ENCODE measurements at regions not wholly inside any gene's neighbourhood (a gene's known extent, or its start where the extent isn't known, plus 50 kb on each side); places are given as distances from the start of the nearest gene placed in this dataset.

DNA sequence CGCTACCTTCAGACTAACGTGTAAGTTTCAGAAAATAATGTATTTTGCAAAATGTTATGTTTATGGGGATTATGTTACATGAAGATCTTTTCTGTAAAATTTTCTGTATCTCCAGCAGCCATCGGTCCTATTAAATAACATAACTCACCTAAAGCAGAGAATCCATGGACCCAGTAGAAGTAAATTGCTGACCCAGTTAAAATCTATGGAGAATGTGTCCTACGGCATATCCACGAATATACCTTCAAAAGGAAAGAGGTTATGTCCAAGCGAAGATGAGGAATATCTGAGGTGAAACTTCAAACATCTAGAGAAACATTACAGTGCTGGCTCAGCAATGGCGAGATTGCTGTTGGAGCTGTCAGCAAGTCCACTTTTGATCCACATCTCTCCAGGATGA lies 492.2 kb upstream of the ADAMTS16 start:
- TF ChIP-seq POLR2AphosphoS5 (IDR thresholded peaks at IDR 0.05; ENCODE audit: insufficient read depth, low read depth, low read length) = no peak
- TF ChIP-seq, protein P1, sequence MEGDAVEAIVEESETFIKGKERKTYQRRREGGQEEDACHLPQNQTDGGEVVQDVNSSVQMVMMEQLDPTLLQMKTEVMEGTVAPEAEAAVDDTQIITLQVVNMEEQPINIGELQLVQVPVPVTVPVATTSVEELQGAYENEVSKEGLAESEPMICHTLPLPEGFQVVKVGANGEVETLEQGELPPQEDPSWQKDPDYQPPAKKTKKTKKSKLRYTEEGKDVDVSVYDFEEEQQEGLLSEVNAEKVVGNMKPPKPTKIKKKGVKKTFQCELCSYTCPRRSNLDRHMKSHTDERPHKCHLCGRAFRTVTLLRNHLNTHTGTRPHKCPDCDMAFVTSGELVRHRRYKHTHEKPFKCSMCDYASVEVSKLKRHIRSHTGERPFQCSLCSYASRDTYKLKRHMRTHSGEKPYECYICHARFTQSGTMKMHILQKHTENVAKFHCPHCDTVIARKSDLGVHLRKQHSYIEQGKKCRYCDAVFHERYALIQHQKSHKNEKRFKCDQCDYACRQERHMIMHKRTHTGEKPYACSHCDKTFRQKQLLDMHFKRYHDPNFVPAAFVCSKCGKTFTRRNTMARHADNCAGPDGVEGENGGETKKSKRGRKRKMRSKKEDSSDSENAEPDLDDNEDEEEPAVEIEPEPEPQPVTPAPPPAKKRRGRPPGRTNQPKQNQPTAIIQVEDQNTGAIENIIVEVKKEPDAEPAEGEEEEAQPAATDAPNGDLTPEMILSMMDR (IDR thresholded peaks at IDR 0.05; ENCODE audit: extremely low read depth in 1 of 2, insufficient read depth in 1 of 2, low read depth in 1 of 2, low read length in 2 of 2) = no peak
- TF ChIP-seq MYC (IDR thresholded peaks at IDR 0.05; ENCODE audit: low read depth, low read length) = no peak
- no peak for TF ChIP-seq POLR2A (IDR thresholded peaks at IDR 0.05; ENCODE audit: low read depth, low read length)
- TF ChIP-seq JUN (IDR thresholded peaks at IDR 0.05; ENCODE audit: borderline replicate concordance, insufficient read depth, insufficient read length, low read depth) = no peak
- TF ChIP-seq, protein P2, sequence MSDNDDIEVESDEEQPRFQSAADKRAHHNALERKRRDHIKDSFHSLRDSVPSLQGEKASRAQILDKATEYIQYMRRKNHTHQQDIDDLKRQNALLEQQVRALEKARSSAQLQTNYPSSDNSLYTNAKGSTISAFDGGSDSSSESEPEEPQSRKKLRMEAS (IDR thresholded peaks at IDR 0.05; ENCODE audit: insufficient read depth, insufficient read length) = no peak
- TF ChIP-seq EZH2 (IDR thresholded peaks at IDR 0.05; ENCODE audit: borderline replicate concordance, low read depth, low read length, severe bottlenecking) = no peak
- TF ChIP-seq FOS (IDR thresholded peaks at IDR 0.05; ENCODE audit: borderline replicate concordance, insufficient read depth, low read length) = no peak
